ENCODE measurements at regions not wholly inside any gene's neighbourhood (a gene's known extent, or its start where the extent isn't known, plus 50 kb on each side); places are given as distances from the start of the nearest gene placed in this dataset.

- H3K4me3 ChIP-seq (ENCODE audit: low read depth, low read length) = no peak overlapping the region
- no peak for TF ChIP-seq CTCF (IDR thresholded peaks at IDR 0.05; ENCODE audit: borderline replicate concordance, insufficient read depth, low read depth, low read length)
Observed at GRCh38 chr4:189265515-189265914, 675.2 kb upstream of the FRG1 start.

GRCh38 chr4:189267312-189267965, 673.2 kb upstream of the FRG1 start:
- H3K4me3 ChIP-seq (ENCODE audit: low read depth, low read length) = no peak overlapping the region
- no peak for TF ChIP-seq CTCF (IDR thresholded peaks at IDR 0.05; ENCODE audit: borderline replicate concordance, insufficient read depth, low read depth, low read length)

- no peak for TF ChIP-seq CTCF (IDR thresholded peaks at IDR 0.05; ENCODE audit: borderline replicate concordance, insufficient read depth, low read depth, low read length)
Observed at GRCh38 chr4:189278597-189279165, 662.0 kb upstream of the FRG1 start.

GRCh38 chr4:189279188-189279587, 661.5 kb upstream of the FRG1 start:
- H3K4me3 ChIP-seq (ENCODE audit: low read depth, low read length) = no peak overlapping the region
- TF ChIP-seq CTCF (IDR thresholded peaks at IDR 0.05; ENCODE audit: borderline replicate concordance, insufficient read depth, low read depth, low read length) = no peak

More at GRCh38 chr4:189278597-189279165, 662.0 kb upstream of the FRG1 start:
- H3K4me3 ChIP-seq (ENCODE audit: low read depth, low read length) = no peak overlapping the region

- no peak overlapping the region for H3K4me3 ChIP-seq (ENCODE audit: low read depth, low read length)
- TF ChIP-seq CTCF (IDR thresholded peaks at IDR 0.05; ENCODE audit: borderline replicate concordance, insufficient read depth, low read depth, low read length) = no peak
Observed at GRCh38 chr4:189285377-189285776, 655.3 kb upstream of the FRG1 start.

GRCh38 chr4:189291939-189292338, 648.7 kb upstream of the FRG1 start:
- H3K4me3 ChIP-seq (ENCODE audit: low read depth, low read length) = no peak overlapping the region
- TF ChIP-seq CTCF (IDR thresholded peaks at IDR 0.05; ENCODE audit: borderline replicate concordance, insufficient read depth, low read depth, low read length) = no peak

- no peak overlapping the region for H3K4me3 ChIP-seq (ENCODE audit: low read depth, low read length)
- TF ChIP-seq CTCF (IDR thresholded peaks at IDR 0.05; ENCODE audit: borderline replicate concordance, insufficient read depth, low read depth, low read length) = no peak
Observed at GRCh38 chr4:189293459-189293858, 647.2 kb upstream of the FRG1 start.

All from GM12875 (cell line).